ENCODE measurements at regions not wholly inside any gene's neighbourhood (a gene's known extent, or its start where the extent isn't known, plus 50 kb on each side); places are given as distances from the start of the nearest gene placed in this dataset.

DNA sequence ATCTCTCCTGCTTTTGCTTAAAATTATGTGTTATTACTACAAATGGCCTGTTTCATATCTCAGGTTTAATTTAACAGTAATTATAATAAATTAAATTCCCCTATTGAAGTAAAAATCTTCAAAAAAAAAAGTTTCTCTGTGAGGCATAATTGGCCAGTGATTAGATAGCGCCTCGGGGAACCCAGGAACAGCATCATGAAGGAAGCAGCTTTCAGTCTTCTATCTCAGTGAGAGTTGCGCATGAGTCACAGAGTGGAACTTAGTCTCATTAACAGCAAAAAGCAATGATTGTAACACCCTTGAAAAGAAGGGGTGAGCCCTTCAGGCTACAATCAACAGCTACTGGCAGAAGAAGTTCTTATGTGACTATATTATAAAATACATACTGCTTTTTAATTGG, 506.2 kb upstream of the ZWINT start:
- H3K4me2 ChIP-seq (ENCODE audit: control insufficient read depth, extremely low read depth, insufficient read depth, low read depth, low read length) = no peak overlapping the region
- TF ChIP-seq, protein P1, sequence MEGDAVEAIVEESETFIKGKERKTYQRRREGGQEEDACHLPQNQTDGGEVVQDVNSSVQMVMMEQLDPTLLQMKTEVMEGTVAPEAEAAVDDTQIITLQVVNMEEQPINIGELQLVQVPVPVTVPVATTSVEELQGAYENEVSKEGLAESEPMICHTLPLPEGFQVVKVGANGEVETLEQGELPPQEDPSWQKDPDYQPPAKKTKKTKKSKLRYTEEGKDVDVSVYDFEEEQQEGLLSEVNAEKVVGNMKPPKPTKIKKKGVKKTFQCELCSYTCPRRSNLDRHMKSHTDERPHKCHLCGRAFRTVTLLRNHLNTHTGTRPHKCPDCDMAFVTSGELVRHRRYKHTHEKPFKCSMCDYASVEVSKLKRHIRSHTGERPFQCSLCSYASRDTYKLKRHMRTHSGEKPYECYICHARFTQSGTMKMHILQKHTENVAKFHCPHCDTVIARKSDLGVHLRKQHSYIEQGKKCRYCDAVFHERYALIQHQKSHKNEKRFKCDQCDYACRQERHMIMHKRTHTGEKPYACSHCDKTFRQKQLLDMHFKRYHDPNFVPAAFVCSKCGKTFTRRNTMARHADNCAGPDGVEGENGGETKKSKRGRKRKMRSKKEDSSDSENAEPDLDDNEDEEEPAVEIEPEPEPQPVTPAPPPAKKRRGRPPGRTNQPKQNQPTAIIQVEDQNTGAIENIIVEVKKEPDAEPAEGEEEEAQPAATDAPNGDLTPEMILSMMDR (optimal IDR thresholded peaks at IDR 0.05 in 1 of 3, IDR thresholded peaks at IDR 0.05 in 1 of 3, conservative IDR thresholded peaks at IDR 0.05 in 1 of 3; ENCODE audit: extremely low read depth in 1 of 3, insufficient read depth in 2 of 3, low read length in 3 of 3) = no peak
- no peak for TF ChIP-seq EZH2 (IDR thresholded peaks at IDR 0.05; ENCODE audit: low read length)
- H2AFZ ChIP-seq (ENCODE audit: control insufficient read depth, low read length) = no peak overlapping the region
- dilution Hi-C loops (cut with MboI; ENCODE audit: extremely low pct_ligation_motif_present, low sequenced_read_pairs) = no loop called here
- H3K4me3 ChIP-seq (ENCODE audit: control insufficient read depth in 2 of 3, extremely low read depth in 1 of 3, insufficient read depth in 2 of 3, low read depth in 1 of 3, low read length in 3 of 3) = no peak overlapping the region
- no peaks in the 10 kb centered on the region for H3K4me1 ChIP-seq (ENCODE audit: control insufficient read depth, extremely low read depth, insufficient read depth, low read length)
- H3K79me2 ChIP-seq (ENCODE audit: control insufficient read depth, insufficient read depth, low read length) = no peaks in the 10 kb centered on the region
- no peak overlapping the region for H3K9ac ChIP-seq (ENCODE audit: control insufficient read depth, extremely low read depth, insufficient read depth, low read length)
- peaks cover 2% of the 10 kb centered on the region for H3K9me3 ChIP-seq (ENCODE audit: control insufficient read depth, low read depth, low read length)
- DNase-seq (ENCODE audit: low read depth, low spot score) (no peak), FAIRE-seq (no peak)
- H3K27ac ChIP-seq (ENCODE audit: control insufficient read depth, insufficient read depth, low read length) = no peak overlapping the region
- no peaks in the 10 kb centered on the region for H3K36me3 ChIP-seq (ENCODE audit: control insufficient read depth in 2 of 2, extremely low read depth in 1 of 2, insufficient read depth in 2 of 2, low read length in 2 of 2)
- no peaks in the 10 kb centered on the region for H3K9me1 ChIP-seq (ENCODE audit: control insufficient read depth, extremely low read depth, insufficient read depth, low read length)
- H3K27me3 ChIP-seq (ENCODE audit: control insufficient read depth, extremely low read depth, insufficient read depth, low read length) = no peaks in the 10 kb centered on the region
- H4K20me1 ChIP-seq (ENCODE audit: control insufficient read depth, extremely low read depth, insufficient read depth, low read length) = no peaks in the 10 kb centered on the region

DNA sequence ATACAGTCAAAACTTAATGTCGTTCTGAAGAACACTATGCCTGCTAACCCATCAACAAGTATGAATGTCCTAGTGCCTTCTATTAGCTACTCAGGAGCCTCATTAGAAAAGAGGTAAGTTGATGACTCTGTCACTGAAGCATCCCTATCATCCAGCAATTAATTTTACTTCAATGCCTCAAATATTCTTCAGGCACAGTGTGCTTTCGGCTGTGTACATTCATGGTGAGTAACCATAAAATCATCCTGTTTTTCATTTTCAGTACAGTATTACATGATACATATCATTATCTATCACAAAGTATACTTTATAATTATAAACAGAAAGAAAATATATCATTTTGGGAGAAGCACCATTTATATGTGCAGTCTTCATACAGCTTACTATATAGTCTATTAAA, 495.5 kb upstream of the ZWINT start:
- dilution Hi-C loops (cut with MboI; ENCODE audit: extremely low pct_ligation_motif_present, low sequenced_read_pairs) = no loop called here
- TF ChIP-seq EZH2 (IDR thresholded peaks at IDR 0.05; ENCODE audit: low read length) = no peak
- TF ChIP-seq, protein P1 (optimal IDR thresholded peaks at IDR 0.05 in 1 of 3, IDR thresholded peaks at IDR 0.05 in 1 of 3, conservative IDR thresholded peaks at IDR 0.05 in 1 of 3; ENCODE audit: extremely low read depth in 1 of 3, insufficient read depth in 2 of 3, low read length in 3 of 3) = no peak
- H3K4me2 ChIP-seq (ENCODE audit: control insufficient read depth, extremely low read depth, insufficient read depth, low read depth, low read length) = no peak overlapping the region
- FAIRE-seq (no peak), DNase-seq (ENCODE audit: low read depth, low spot score) (no peak)
- no peak overlapping the region for H3K27ac ChIP-seq (ENCODE audit: control insufficient read depth, insufficient read depth, low read length)
- no peak overlapping the region for H2AFZ ChIP-seq (ENCODE audit: control insufficient read depth, low read length)
- H3K4me1 ChIP-seq (ENCODE audit: control insufficient read depth, extremely low read depth, insufficient read depth, low read length) = no peaks in the 10 kb centered on the region
- no peaks in the 10 kb centered on the region for H3K9me3 ChIP-seq (ENCODE audit: control insufficient read depth, low read depth, low read length)
- H3K4me3 ChIP-seq (ENCODE audit: control insufficient read depth in 2 of 3, extremely low read depth in 1 of 3, insufficient read depth in 2 of 3, low read depth in 1 of 3, low read length in 3 of 3) = no peak overlapping the region
- no peaks in the 10 kb centered on the region for H3K36me3 ChIP-seq (ENCODE audit: control insufficient read depth in 2 of 2, extremely low read depth in 1 of 2, insufficient read depth in 2 of 2, low read length in 2 of 2)
- no peaks in the 10 kb centered on the region for H4K20me1 ChIP-seq (ENCODE audit: control insufficient read depth, extremely low read depth, insufficient read depth, low read length)
- no peaks in the 10 kb centered on the region for H3K27me3 ChIP-seq (ENCODE audit: control insufficient read depth, extremely low read depth, insufficient read depth, low read length)
- no peak overlapping the region for H3K9ac ChIP-seq (ENCODE audit: control insufficient read depth, extremely low read depth, insufficient read depth, low read length)
- H3K9me1 ChIP-seq (ENCODE audit: control insufficient read depth, extremely low read depth, insufficient read depth, low read length) = no peaks in the 10 kb centered on the region
- no peaks in the 10 kb centered on the region for H3K79me2 ChIP-seq (ENCODE audit: control insufficient read depth, insufficient read depth, low read length)

All from keratinocyte (primary cell).